Trophoblast cell (in vitro differentiated cells and primary cell): ENCODE measurements at regions not wholly inside any gene's neighbourhood (a gene's known extent, or its start where the extent isn't known, plus 50 kb on each side); places are given as distances from the start of the nearest gene placed in this dataset.
"Not testable (repeated sequence)": the region's sequence is repeated elsewhere in the genome, so short reads cannot be mapped to it uniquely, and the experiment has no call there.

ENCODE experiments used
- DNase-seq, 2 donors: peaks; one replicate each; pipeline ENCODE4 v3.0.0-alpha.2; 2016
- H2AFZ ChIP-seq: 2 replicates; pipeline ENCODE4 v1.6.1; 2013; ENCODE audit warnings: low read length, moderate library complexity, mild to moderate bottlenecking; ENCODE audit not compliant: insufficient read depth, poor library complexity
- H2AK5ac ChIP-seq: 2 replicates; pipeline ENCODE4 v1.6.1; 2013; ENCODE audit warnings: mild to moderate bottlenecking, low read length
- H2BK120ac ChIP-seq: 2 replicates; pipeline ENCODE4 v1.6.1; 2013; ENCODE audit warnings: low read length, mild to moderate bottlenecking, moderate library complexity; ENCODE audit not compliant: insufficient read depth, poor library complexity
- H2BK12ac ChIP-seq: 2 replicates; pipeline ENCODE4 v1.6.1; 2013; ENCODE audit warnings: mild to moderate bottlenecking, low read length, moderate library complexity
- H2BK5ac ChIP-seq: 2 replicates; pipeline ENCODE4 v1.6.1; 2013; ENCODE audit warnings: low read length, low read depth, moderate library complexity, mild to moderate bottlenecking; ENCODE audit not compliant: poor library complexity
- H3K14ac ChIP-seq: 2 replicates; pipeline ENCODE4 v1.6.1; 2013; ENCODE audit warnings: mild to moderate bottlenecking, low read length
- H3K18ac ChIP-seq: 2 replicates; pipeline ENCODE4 v1.6.1; 2013; ENCODE audit warnings: mild to moderate bottlenecking, low read length
- H3K23ac ChIP-seq: 2 replicates; pipeline ENCODE4 v1.6.1; 2013; ENCODE audit warnings: low read length
- H3K27ac ChIP-seq: 2 replicates; pipeline ENCODE4 v1.5.1; 2013; ENCODE audit warnings: low read depth, mild to moderate bottlenecking, inconsistent platforms, low read length, moderate library complexity
- H3K27me3 ChIP-seq: 2 replicates; pipeline ENCODE4 v1.6.1; 2013; ENCODE audit warnings: inconsistent platforms, mild to moderate bottlenecking, low read length, moderate library complexity; ENCODE audit not compliant: insufficient read depth
- H3K36me3 ChIP-seq, 2 experiments: 1 replicate in 1 of 2; 2 replicates in 1 of 2; pipeline ENCODE4 v1.6.1; 2013; ENCODE audit warnings: low read length in 2 of 2, mild to moderate bottlenecking in 2 of 2, moderate library complexity in 1 of 2; ENCODE audit not compliant: insufficient read depth in 2 of 2, control insufficient read depth in 1 of 2
- H3K4ac ChIP-seq: 2 replicates; pipeline ENCODE4 v1.6.1; 2013; ENCODE audit warnings: low read depth, mild to moderate bottlenecking, low read length, moderate library complexity
- H3K4me1 ChIP-seq, 2 experiments: 1 replicate in 1 of 2; 2 replicates in 1 of 2; pipeline ENCODE4 v1.6.1; 2013; ENCODE audit warnings: low read length in 2 of 2, mild to moderate bottlenecking in 2 of 2, moderate library complexity in 1 of 2; ENCODE audit not compliant: insufficient read depth in 2 of 2, control insufficient read depth in 1 of 2
- H3K4me2 ChIP-seq: 2 replicates; pipeline ENCODE4 v1.6.1; 2013; ENCODE audit warnings: inconsistent platforms, mild to moderate bottlenecking, low read length, moderate library complexity
- H3K4me3 ChIP-seq: 2 replicates; pipeline ENCODE4 v1.5.1; 2013; ENCODE audit warnings: mild to moderate bottlenecking, low read depth, low read length, inconsistent platforms
- H3K79me1 ChIP-seq: one replicate; pipeline ENCODE4 v1.6.1; 2013; ENCODE audit warnings: low read length
- H3K79me2 ChIP-seq: 2 replicates; pipeline ENCODE4 v1.6.1; 2013; ENCODE audit warnings: low read length, mild to moderate bottlenecking; ENCODE audit not compliant: control insufficient read depth, insufficient read depth, poor library complexity
- H3K9ac ChIP-seq: 2 replicates; pipeline ENCODE4 v1.6.1; 2013; ENCODE audit warnings: mild to moderate bottlenecking, low read length
- H3K9me3 ChIP-seq: 2 replicates; pipeline ENCODE4 v1.6.1; 2013; ENCODE audit warnings: low read depth, mild to moderate bottlenecking, control low read depth, inconsistent platforms, low read length; ENCODE audit not compliant: insufficient read depth
- H4K12ac ChIP-seq: 2 replicates; pipeline ENCODE4 v1.6.1; 2013; ENCODE audit warnings: low read depth, mild to moderate bottlenecking, low read length, moderate library complexity
- H4K8ac ChIP-seq: 2 replicates; pipeline ENCODE4 v1.6.1; 2013; ENCODE audit warnings: low read depth, mild to moderate bottlenecking, low read length, moderate library complexity
- H4K91ac ChIP-seq: one replicate; pipeline ENCODE4 v1.6.1; 2013; ENCODE audit warnings: low read depth, mild to moderate bottlenecking, low read length, moderate library complexity
- WGBS: extraction: QIAGEN DNeasy Blood & Tissue Kit; methylation state at CpG from one replicate; pipeline ENCODE4 v1.1.7; 2013; ENCODE audit warnings: missing lambda C conversion rate; ENCODE audit not compliant: insufficient read length, insufficient coverage; ENCODE audit errors: extremely low coverage; 5-methylcytosine and 5-hydroxymethylcytosine counted together

GRCh38 chrX:125690522-125690921 is 370.9 kb downstream of the TEX13C start:
- H3K9me3 ChIP-seq, H3K23ac ChIP-seq, H2BK5ac ChIP-seq, H3K4me1 ChIP-seq, H4K12ac ChIP-seq, H3K18ac ChIP-seq, H3K14ac ChIP-seq, H3K27me3 ChIP-seq, H4K91ac ChIP-seq, H2AK5ac ChIP-seq, H3K4me2 ChIP-seq, H2BK120ac ChIP-seq, H3K9ac ChIP-seq, H3K4me3 ChIP-seq, H2AFZ ChIP-seq, H3K79me2 ChIP-seq, H2BK12ac ChIP-seq, DNase-seq, H3K79me1 ChIP-seq, H4K8ac ChIP-seq, H3K4ac ChIP-seq, H3K36me3 ChIP-seq, H3K27ac ChIP-seq: not testable (repeated sequence)
- WGBS: no CpG with 5 or more reads among the region's 33 CpGs

GRCh38 chrX:125694171-125694570 is 374.5 kb downstream of the TEX13C start:
- Histone ChIP-seq H2BK120ac (no peak overlapping the region), H3K27ac (no peak overlapping the region), H3K79me1 (no peaks in the 10 kb centered on the region), H3K9me3 (no peaks in the 10 kb centered on the region), H3K14ac (no peak overlapping the region), H3K36me3 (no peaks in the 10 kb centered on the region), H3K9ac (no peak overlapping the region), H3K23ac (no peak overlapping the region), H4K91ac (no peak overlapping the region), H2BK5ac (no peak overlapping the region), H3K4ac (no peak overlapping the region), H3K4me2 (no peak overlapping the region), H2AFZ (no peak overlapping the region), H4K12ac (no peak overlapping the region), H3K27me3 (no peaks in the 10 kb centered on the region), H3K18ac (no peak overlapping the region), H3K4me1 (no peaks in the 10 kb centered on the region), H3K79me2 (no peaks in the 10 kb centered on the region), H4K8ac (no peak overlapping the region), H3K4me3 (no peak overlapping the region), H2AK5ac (no peak overlapping the region), H2BK12ac (no peak overlapping the region)
- DNase-seq: no peak
- no CpG with 5 or more reads among the region's 1 CpG for WGBS

GRCh38 chrX:125709074-125709473 is 389.4 kb downstream of the TEX13C start:
- Histone ChIP-seq H3K27me3 (no peaks in the 10 kb centered on the region), H3K36me3 (no peaks in the 10 kb centered on the region), H2BK12ac (no peak overlapping the region), H2AFZ (no peak overlapping the region), H2AK5ac (no peak overlapping the region), H4K12ac (no peak overlapping the region), H3K4me2 (no peak overlapping the region), H4K91ac (no peak overlapping the region), H3K4me3 (no peak overlapping the region), H2BK5ac (no peak overlapping the region), H3K27ac (no peak overlapping the region), H3K18ac (no peak overlapping the region), H3K79me2 (no peaks in the 10 kb centered on the region), H4K8ac (no peak overlapping the region), H3K14ac (no peak overlapping the region), H3K23ac (no peak overlapping the region), H3K4me1 (no peaks in the 10 kb centered on the region), H3K9me3 (no peaks in the 10 kb centered on the region), H2BK120ac (no peak overlapping the region), H3K4ac (no peak overlapping the region), H3K79me1 (no peaks in the 10 kb centered on the region), H3K9ac (no peak overlapping the region)
- whole genome bisulfite sequencing: no CpG with 5 or more reads among the region's 2 CpGs
- DNase-seq: no peak

- H3K4me3 ChIP-seq: no peak overlapping the region
- H2AFZ ChIP-seq: no peak overlapping the region
- no peak overlapping the region for H3K9ac ChIP-seq
- H3K79me2 ChIP-seq: no peaks in the 10 kb centered on the region
- no peak overlapping the region for H4K12ac ChIP-seq
- no peak overlapping the region for H3K14ac ChIP-seq
- H2BK5ac ChIP-seq: no peak overlapping the region
- H3K18ac ChIP-seq: no peak overlapping the region
- H3K9me3 ChIP-seq: no peaks in the 10 kb centered on the region
- H2BK12ac ChIP-seq: no peak overlapping the region
- no peaks in the 10 kb centered on the region for H3K79me1 ChIP-seq
- H3K4me2 ChIP-seq: no peak overlapping the region
- no peak overlapping the region for H3K23ac ChIP-seq
- H4K8ac ChIP-seq: no peak overlapping the region
- no peak overlapping the region for H2AK5ac ChIP-seq
- H3K27me3 ChIP-seq: no peaks in the 10 kb centered on the region
- no peak overlapping the region for H3K27ac ChIP-seq
- DNase-seq: no peak
- H2BK120ac ChIP-seq: no peak overlapping the region
- no peaks in the 10 kb centered on the region for H3K36me3 ChIP-seq
- WGBS: no CpG with 5 or more reads among the region's 4 CpGs
- no peaks in the 10 kb centered on the region for H3K4me1 ChIP-seq
- H3K4ac ChIP-seq: no peak overlapping the region
- no peak overlapping the region for H4K91ac ChIP-seq
Measured at GRCh38 chrX:125709532-125709931, 389.9 kb downstream of the TEX13C start.
